ENCODE measurements at regions not wholly inside any gene's neighbourhood (a gene's known extent, or its start where the extent isn't known, plus 50 kb on each side); places are given as distances from the start of the nearest gene placed in this dataset.

DNA sequence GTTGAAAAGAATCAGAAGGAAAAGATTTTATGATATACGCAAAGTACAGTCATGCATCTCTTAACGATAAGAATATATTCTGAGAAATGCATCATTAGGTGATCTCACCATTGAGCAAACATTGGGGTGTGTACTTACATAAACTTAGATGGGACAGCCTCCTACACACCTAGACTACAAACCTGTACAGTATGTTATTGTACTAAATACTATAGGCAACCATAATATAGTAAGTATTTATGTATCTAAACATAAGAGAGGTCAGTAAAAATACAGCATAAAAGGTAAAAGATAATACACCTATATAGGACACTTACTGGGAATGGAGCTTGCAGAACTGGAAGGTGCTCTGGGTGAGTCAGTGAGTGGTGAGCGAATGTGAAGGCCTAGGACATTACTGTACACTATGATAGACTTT, 254.6 kb downstream of the SPRY2 start:
- ChIA-PET CTCF (interaction anchor here (0.6 kb wide), 1 partner anchor 439 kb away, joined by 3 read pairs; no protein-coding TSS in a partner anchor), POLR2A (no interaction called here)
- Mint-ChIP-seq H3K4me3 (no peak overlapping the region), H3K9me3 (no peaks in the 10 kb centered on the region), H3K27ac (no peak overlapping the region), H3K36me3 (no peaks in the 10 kb centered on the region), H3K4me1 (peaks cover 44% of the 10 kb centered on the region), H3K27me3 (ENCODE audit: low read depth) (no peaks in the 10 kb centered on the region)
- ATAC-seq, result no peak
- TF ChIP-seq ATF6 (CRISPR knock-in tag; IDR thresholded peaks at IDR 0.05) (no peak), ELF4 (CRISPR knock-in tag; IDR thresholded peaks at IDR 0.05; ENCODE audit: low read depth) (no peak), JUN (CRISPR knock-in tag; IDR thresholded peaks at IDR 0.05) (no peak), ERG (CRISPR knock-in tag; IDR thresholded peaks at IDR 0.05) (no peak), ZNF219 (CRISPR knock-in tag; IDR thresholded peaks at IDR 0.05; ENCODE audit: borderline replicate concordance) (no peak), NFYB (CRISPR knock-in tag; conservative IDR thresholded peaks at IDR 0.05; ENCODE audit: low read depth) (no peak), OVOL2 (CRISPR knock-in tag; IDR thresholded peaks at IDR 0.05; ENCODE audit: borderline replicate concordance) (no peak), ZNF532 (CRISPR knock-in tag; IDR thresholded peaks at IDR 0.05; ENCODE audit: borderline replicate concordance) (no peak), TEAD1 (CRISPR knock-in tag; IDR thresholded peaks at IDR 0.05) (no peak)
- TF ChIP-seq, protein P1, sequence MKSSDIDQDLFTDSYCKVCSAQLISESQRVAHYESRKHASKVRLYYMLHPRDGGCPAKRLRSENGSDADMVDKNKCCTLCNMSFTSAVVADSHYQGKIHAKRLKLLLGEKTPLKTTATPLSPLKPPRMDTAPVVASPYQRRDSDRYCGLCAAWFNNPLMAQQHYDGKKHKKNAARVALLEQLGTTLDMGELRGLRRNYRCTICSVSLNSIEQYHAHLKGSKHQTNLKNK (CRISPR knock-in tag; IDR thresholded peaks at IDR 0.05), result no peak
- TF ChIP-seq, protein P2, sequence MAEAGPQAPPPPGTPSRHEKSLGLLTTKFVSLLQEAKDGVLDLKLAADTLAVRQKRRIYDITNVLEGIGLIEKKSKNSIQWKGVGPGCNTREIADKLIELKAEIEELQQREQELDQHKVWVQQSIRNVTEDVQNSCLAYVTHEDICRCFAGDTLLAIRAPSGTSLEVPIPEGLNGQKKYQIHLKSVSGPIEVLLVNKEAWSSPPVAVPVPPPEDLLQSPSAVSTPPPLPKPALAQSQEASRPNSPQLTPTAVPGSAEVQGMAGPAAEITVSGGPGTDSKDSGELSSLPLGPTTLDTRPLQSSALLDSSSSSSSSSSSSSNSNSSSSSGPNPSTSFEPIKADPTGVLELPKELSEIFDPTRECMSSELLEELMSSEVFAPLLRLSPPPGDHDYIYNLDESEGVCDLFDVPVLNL (CRISPR knock-in tag; IDR thresholded peaks at IDR 0.05; ENCODE audit: borderline replicate concordance, low read depth), result no peak
- TF ChIP-seq, protein P3, sequence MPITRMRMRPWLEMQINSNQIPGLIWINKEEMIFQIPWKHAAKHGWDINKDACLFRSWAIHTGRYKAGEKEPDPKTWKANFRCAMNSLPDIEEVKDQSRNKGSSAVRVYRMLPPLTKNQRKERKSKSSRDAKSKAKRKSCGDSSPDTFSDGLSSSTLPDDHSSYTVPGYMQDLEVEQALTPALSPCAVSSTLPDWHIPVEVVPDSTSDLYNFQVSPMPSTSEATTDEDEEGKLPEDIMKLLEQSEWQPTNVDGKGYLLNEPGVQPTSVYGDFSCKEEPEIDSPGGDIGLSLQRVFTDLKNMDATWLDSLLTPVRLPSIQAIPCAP (CRISPR knock-in tag; IDR thresholded peaks at IDR 0.05), result no peak
- TF ChIP-seq, protein P4, sequence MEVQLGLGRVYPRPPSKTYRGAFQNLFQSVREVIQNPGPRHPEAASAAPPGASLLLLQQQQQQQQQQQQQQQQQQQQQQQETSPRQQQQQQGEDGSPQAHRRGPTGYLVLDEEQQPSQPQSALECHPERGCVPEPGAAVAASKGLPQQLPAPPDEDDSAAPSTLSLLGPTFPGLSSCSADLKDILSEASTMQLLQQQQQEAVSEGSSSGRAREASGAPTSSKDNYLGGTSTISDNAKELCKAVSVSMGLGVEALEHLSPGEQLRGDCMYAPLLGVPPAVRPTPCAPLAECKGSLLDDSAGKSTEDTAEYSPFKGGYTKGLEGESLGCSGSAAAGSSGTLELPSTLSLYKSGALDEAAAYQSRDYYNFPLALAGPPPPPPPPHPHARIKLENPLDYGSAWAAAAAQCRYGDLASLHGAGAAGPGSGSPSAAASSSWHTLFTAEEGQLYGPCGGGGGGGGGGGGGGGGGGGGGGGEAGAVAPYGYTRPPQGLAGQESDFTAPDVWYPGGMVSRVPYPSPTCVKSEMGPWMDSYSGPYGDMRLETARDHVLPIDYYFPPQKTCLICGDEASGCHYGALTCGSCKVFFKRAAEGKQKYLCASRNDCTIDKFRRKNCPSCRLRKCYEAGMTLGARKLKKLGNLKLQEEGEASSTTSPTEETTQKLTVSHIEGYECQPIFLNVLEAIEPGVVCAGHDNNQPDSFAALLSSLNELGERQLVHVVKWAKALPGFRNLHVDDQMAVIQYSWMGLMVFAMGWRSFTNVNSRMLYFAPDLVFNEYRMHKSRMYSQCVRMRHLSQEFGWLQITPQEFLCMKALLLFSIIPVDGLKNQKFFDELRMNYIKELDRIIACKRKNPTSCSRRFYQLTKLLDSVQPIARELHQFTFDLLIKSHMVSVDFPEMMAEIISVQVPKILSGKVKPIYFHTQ (CRISPR knock-in tag; IDR thresholded peaks at IDR 0.05), result no peak
- TF ChIP-seq, protein P5, sequence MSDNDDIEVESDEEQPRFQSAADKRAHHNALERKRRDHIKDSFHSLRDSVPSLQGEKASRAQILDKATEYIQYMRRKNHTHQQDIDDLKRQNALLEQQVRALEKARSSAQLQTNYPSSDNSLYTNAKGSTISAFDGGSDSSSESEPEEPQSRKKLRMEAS (CRISPR knock-in tag; IDR thresholded peaks at IDR 0.05), result no peak
- no peak for DNase-seq (ENCODE audit: low spot score)
